Uterus (tissue), 3 donors: ENCODE measurements at regions not wholly inside any gene's neighbourhood (a gene's known extent, or its start where the extent isn't known, plus 50 kb on each side); places are given as distances from the start of the nearest gene placed in this dataset.

ENCODE experiments used
- DNase-seq, 2 donors: peaks; one replicate each; pipeline ENCODE4 v3.0.0-alpha.2; 2019 to 2020
- H3K27ac ChIP-seq, 2 donors: fragments of 200-600 bp; sonication (generic); 1 replicate in 1 of 2; 2 replicates in 1 of 2; pipeline ENCODE4 v1.5.1; 2016 to 2018
- H3K27me3 ChIP-seq, 2 donors: fragments of 200-600 bp; sonication (generic); one replicate each; pipeline ENCODE4 v1.5.1; 2018 to 2019; ENCODE audit warnings: control low read depth in 1 of 2
- H3K36me3 ChIP-seq, 2 donors: fragments of 200-600 bp; sonication (generic); one replicate each; pipeline ENCODE4 v1.5.1; 2019; ENCODE audit warnings: control low read depth in 1 of 2
- H3K4me1 ChIP-seq, 2 donors: fragments of 200-600 bp; sonication (generic); one replicate each; pipeline ENCODE4 v1.5.1; 2018 to 2019; ENCODE audit warnings: control low read depth in 1 of 2
- H3K4me3 ChIP-seq, 2 donors: fragments of 200-600 bp; sonication (generic); 1 replicate in 1 of 2; 2 replicates in 1 of 2; pipeline ENCODE4 v1.5.1; 2018 to 2019; ENCODE audit warnings: mild to moderate bottlenecking in 1 of 2
- H3K9me3 ChIP-seq, 2 donors: fragments of 200-600 bp; sonication (generic); one replicate each; pipeline ENCODE4 v1.5.1; 2019; ENCODE audit warnings: control low read depth in 1 of 2
- CTCF ChIP-seq, 4 experiments: fragments of 200-600 bp in 2 of 4; fragments of 450-650 bp in 2 of 4; sonication (generic) in 2 of 4; IDR thresholded peaks; one replicate each; pipeline ENCODE4 v1.5.1; 2016 to 2019; ENCODE audit warnings: antibody characterized with exemption in 4 of 4, mild to moderate bottlenecking in 2 of 4, moderate library complexity in 1 of 4
- POLR2A ChIP-seq, 2 donors: fragments of 450-650 bp; IDR thresholded peaks; one replicate each; pipeline ENCODE4 v1.6.1; 2016; ENCODE audit warnings: antibody characterized with exemption in 2 of 2, mild to moderate bottlenecking in 1 of 2, moderate library complexity in 1 of 2
- intact Hi-C: fragments of 100-400 bp; cut with DNase I; formaldehyde crosslinking; loops from one replicate; pipeline ENCODE4 v1.15.1; 2023; ENCODE audit warnings: low total_unique reads
- donor health status: DM: yes; HTN: yes; CAD: no.

GRCh38 chr1:112268408-112268807, 127.6 kb upstream of the CTTNBP2NL start:
- no peaks in the 10 kb centered on the region for H3K4me1 ChIP-seq
- TF ChIP-seq POLR2A (IDR thresholded peaks at IDR 0.05) (no peak), CTCF (IDR thresholded peaks at IDR 0.05) (no peak)
- no peaks in the 10 kb centered on the region for H3K36me3 ChIP-seq
- DNase-seq = no peak
- H3K27me3 ChIP-seq = no peaks in the 10 kb centered on the region
- intact Hi-C loops = no loop called here
- no peak overlapping the region for H3K27ac ChIP-seq
- no peaks in the 10 kb centered on the region for H3K9me3 ChIP-seq
- H3K4me3 ChIP-seq = no peak overlapping the region

DNA sequence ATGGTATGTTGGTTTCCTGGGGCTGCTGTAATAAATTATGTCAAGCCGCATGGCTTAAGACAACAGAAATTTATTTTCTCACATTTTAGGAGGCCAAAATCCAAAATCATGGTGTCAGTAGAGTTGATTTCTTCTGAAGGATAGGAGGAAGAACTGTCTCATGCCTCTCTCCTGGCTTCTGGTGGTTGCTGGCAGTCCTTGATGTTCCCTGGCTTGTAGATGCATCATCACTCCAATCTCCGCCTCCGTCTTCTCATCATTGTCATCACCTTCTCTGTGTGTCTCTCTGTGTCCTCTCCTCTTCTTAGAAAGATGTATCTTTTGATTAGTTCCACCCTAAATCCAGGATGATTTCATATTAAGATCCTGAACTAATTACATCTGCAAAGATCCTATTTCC, 124.7 kb upstream of the CTTNBP2NL start:
- no peaks in the 10 kb centered on the region for H3K4me1 ChIP-seq
- no peak for DNase-seq
- no peaks in the 10 kb centered on the region for H3K27me3 ChIP-seq
- H3K36me3 ChIP-seq = no peaks in the 10 kb centered on the region
- intact Hi-C loops = no loop called here
- H3K27ac ChIP-seq = no peak overlapping the region
- TF ChIP-seq CTCF (IDR thresholded peaks at IDR 0.05) = no peak
- no peak for TF ChIP-seq POLR2A (IDR thresholded peaks at IDR 0.05)
- H3K9me3 ChIP-seq = no peaks in the 10 kb centered on the region
- no peak overlapping the region for H3K4me3 ChIP-seq

GRCh38 chr1:112272101-112272772, 123.8 kb upstream of the CTTNBP2NL start:
- no peaks in the 10 kb centered on the region for H3K36me3 ChIP-seq
- H3K27me3 ChIP-seq = no peaks in the 10 kb centered on the region
- H3K4me3 ChIP-seq = no peak overlapping the region
- intact Hi-C loops = no loop called here
- H3K9me3 ChIP-seq = no peaks in the 10 kb centered on the region
- TF ChIP-seq POLR2A (IDR thresholded peaks at IDR 0.05) (no peak), CTCF (IDR thresholded peaks at IDR 0.05) (no peak)
- no peak for DNase-seq
- H3K27ac ChIP-seq = no peak overlapping the region
- H3K4me1 ChIP-seq = no peaks in the 10 kb centered on the region

DNA sequence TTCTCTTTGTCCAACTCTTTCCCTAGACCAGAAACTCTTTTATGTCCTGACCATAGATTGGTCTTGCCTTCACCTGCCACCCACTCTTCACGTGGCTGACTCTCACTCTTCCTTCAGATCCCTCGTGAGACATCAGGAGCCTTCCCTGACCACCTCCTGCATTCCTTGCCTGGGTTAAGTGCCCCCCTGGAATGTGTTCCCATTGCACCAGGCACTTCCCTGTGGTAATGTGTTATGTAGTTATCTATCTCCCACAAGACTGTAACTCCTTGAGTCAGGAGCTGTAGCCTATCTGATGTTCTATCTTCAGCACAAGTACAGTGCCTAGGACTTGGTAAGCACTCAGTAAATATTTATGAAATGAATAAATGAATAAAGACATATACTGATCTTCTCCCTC, 111.2 kb upstream of the CTTNBP2NL start:
- H3K27ac ChIP-seq = no peak overlapping the region
- H3K36me3 ChIP-seq = no peaks in the 10 kb centered on the region
- no peaks in the 10 kb centered on the region for H3K4me1 ChIP-seq
- DNase-seq = no peak
- no peaks in the 10 kb centered on the region for H3K27me3 ChIP-seq
- H3K9me3 ChIP-seq = no peaks in the 10 kb centered on the region
- no peak overlapping the region for H3K4me3 ChIP-seq
- intact Hi-C loops = no loop called here
- TF ChIP-seq POLR2A (IDR thresholded peaks at IDR 0.05) (no peak), CTCF (IDR thresholded peaks at IDR 0.05) (no peak)

- no peak overlapping the region for H3K27ac ChIP-seq
- H3K4me3 ChIP-seq = no peak overlapping the region
- H3K36me3 ChIP-seq = no peaks in the 10 kb centered on the region
- intact Hi-C loops = no loop called here
- no peaks in the 10 kb centered on the region for H3K9me3 ChIP-seq
- no peak for TF ChIP-seq POLR2A (IDR thresholded peaks at IDR 0.05)
- TF ChIP-seq CTCF (IDR thresholded peaks at IDR 0.05) = no peak
- no peaks in the 10 kb centered on the region for H3K27me3 ChIP-seq
- H3K4me1 ChIP-seq = no peaks in the 10 kb centered on the region
- DNase-seq = no peak
Observed at GRCh38 chr1:112285316-112285715, 110.7 kb upstream of the CTTNBP2NL start.
